ENCODE measurements at regions not wholly inside any gene's neighbourhood (a gene's known extent, or its start where the extent isn't known, plus 50 kb on each side); places are given as distances from the start of the nearest gene placed in this dataset.

DNA sequence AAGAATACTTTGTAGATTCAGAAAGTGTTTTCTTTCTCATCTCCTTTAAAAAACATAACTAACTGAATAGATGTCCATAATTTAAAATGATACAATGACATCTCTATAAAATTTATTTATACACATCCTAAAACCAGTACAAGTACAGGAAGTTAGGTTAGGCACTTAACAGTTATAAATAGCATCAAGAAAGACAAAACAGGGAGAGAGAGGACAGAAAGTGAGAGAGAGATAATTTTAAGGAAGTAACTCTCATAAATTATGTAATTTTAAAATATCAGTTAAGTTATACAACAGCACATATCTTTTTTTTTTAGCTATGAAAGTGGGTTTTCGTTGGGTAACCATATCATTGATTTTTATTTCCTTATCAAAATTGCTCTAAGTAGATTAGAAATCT, 1068.6 kb downstream of the TAF11L14 start:
- H3K9ac ChIP-seq (ENCODE audit: extremely low read depth, low read length, poor library complexity, severe bottlenecking): no peak overlapping the region
- no peaks in the 10 kb centered on the region for H3K27me3 ChIP-seq (ENCODE audit: control insufficient read depth, insufficient read depth, low read length, poor library complexity, severe bottlenecking)
- Mint-ChIP-seq H3K9me3 (no peaks in the 10 kb centered on the region), H3K27me3 (ENCODE audit: insufficient read depth) (no peaks in the 10 kb centered on the region), H3K4me3 (no peak overlapping the region), H3K27ac (no peak overlapping the region), H3K4me1 (no peaks in the 10 kb centered on the region), H3K36me3 (ENCODE audit: low read depth) (no peaks in the 10 kb centered on the region)
- TF ChIP-seq, protein P1, sequence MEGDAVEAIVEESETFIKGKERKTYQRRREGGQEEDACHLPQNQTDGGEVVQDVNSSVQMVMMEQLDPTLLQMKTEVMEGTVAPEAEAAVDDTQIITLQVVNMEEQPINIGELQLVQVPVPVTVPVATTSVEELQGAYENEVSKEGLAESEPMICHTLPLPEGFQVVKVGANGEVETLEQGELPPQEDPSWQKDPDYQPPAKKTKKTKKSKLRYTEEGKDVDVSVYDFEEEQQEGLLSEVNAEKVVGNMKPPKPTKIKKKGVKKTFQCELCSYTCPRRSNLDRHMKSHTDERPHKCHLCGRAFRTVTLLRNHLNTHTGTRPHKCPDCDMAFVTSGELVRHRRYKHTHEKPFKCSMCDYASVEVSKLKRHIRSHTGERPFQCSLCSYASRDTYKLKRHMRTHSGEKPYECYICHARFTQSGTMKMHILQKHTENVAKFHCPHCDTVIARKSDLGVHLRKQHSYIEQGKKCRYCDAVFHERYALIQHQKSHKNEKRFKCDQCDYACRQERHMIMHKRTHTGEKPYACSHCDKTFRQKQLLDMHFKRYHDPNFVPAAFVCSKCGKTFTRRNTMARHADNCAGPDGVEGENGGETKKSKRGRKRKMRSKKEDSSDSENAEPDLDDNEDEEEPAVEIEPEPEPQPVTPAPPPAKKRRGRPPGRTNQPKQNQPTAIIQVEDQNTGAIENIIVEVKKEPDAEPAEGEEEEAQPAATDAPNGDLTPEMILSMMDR (conservative IDR thresholded peaks at IDR 0.05): no peak
- H3K27ac ChIP-seq (ENCODE audit: low read depth, low read length): no peak overlapping the region
- no peaks in the 10 kb centered on the region for H3K9me3 ChIP-seq (ENCODE audit: control insufficient read depth, low read length)
- DNase-seq: no peak
- no peaks in the 10 kb centered on the region for H3K36me3 ChIP-seq (ENCODE audit: control insufficient read depth, insufficient read depth, low read length)
- H3K4me3 ChIP-seq (ENCODE audit: low read length): no peak overlapping the region
- no CpG with 5 or more reads among the region's 1 CpG for WGBS, 2 experiments (ENCODE audit: insufficient coverage in 1 of 2, insufficient read length in 1 of 2)
- H3K4me1 ChIP-seq (ENCODE audit: control insufficient read depth, insufficient read depth, low read length): no peaks in the 10 kb centered on the region

DNA sequence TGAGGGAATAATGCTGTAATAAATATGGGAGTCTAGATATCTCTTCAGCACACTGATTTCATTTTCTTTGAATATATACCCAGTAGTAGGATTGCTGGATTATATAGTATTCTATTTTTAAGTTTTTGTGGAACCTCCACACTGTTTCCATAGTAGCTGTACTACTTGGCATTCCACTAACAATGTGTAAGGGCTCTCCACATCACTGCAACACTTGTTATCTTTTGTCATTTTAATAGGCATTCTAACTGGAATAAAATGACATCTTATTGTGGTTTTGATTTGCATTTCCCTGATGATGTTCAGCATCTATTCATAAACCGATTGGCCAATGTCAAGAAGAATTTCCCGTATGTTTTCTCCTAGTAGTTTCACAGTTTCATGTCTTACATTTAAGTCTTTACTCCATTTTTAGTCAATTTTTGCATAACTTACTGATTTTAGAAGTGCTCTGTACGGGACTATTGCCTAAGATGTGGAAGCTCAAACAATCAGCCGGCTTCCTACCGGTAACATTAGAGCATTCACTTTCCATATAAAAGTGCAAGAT, 1078.8 kb downstream of the TAF11L14 start:
- whole genome bisulfite sequencing, 2 experiments (ENCODE audit: insufficient coverage in 1 of 2, insufficient read length in 1 of 2): 90 to 95% methylated on average over 3 to 5 of the region's 5 CpGs
- TF ChIP-seq, protein P1 (conservative IDR thresholded peaks at IDR 0.05): no peak
- Mint-ChIP-seq H3K4me1 (no peaks in the 10 kb centered on the region), H3K27ac (no peak overlapping the region), H3K27me3 (ENCODE audit: insufficient read depth) (no peaks in the 10 kb centered on the region), H3K4me3 (no peak overlapping the region), H3K9me3 (no peaks in the 10 kb centered on the region), H3K36me3 (ENCODE audit: low read depth) (no peaks in the 10 kb centered on the region)
- Histone ChIP-seq H3K4me1 (ENCODE audit: control insufficient read depth, insufficient read depth, low read length) (no peaks in the 10 kb centered on the region), H3K36me3 (ENCODE audit: control insufficient read depth, insufficient read depth, low read length) (no peaks in the 10 kb centered on the region), H3K27me3 (ENCODE audit: control insufficient read depth, insufficient read depth, low read length, poor library complexity, severe bottlenecking) (no peaks in the 10 kb centered on the region), H3K27ac (ENCODE audit: low read depth, low read length) (no peak overlapping the region), H3K9ac (ENCODE audit: extremely low read depth, low read length, poor library complexity, severe bottlenecking) (no peak overlapping the region), H3K9me3 (ENCODE audit: control insufficient read depth, low read length) (no peaks in the 10 kb centered on the region), H3K4me3 (ENCODE audit: low read length) (no peak overlapping the region)
- DNase-seq: no peak

DNA sequence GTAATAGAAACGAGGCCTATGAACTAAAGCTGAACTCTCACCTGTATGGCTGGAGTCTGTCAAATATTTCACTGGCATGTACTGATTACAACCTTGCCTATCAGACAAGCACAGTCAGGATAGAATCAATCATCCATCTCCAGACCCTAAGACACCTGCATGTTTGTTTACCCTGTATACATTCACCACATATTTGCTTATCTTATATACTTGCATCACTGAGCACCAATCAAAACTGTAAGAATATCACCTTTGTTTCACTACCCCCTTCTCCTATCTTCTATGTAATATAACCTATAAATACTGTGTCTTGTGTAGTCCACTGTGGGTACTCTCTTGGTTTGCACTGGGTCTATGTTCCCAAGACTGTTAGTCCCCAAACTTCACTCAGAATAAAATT, 1085.7 kb downstream of the TAF11L14 start:
- Histone ChIP-seq H3K9ac (ENCODE audit: extremely low read depth, low read length, poor library complexity, severe bottlenecking) (no peak overlapping the region), H3K27ac (ENCODE audit: low read depth, low read length) (no peak overlapping the region), H3K27me3 (ENCODE audit: control insufficient read depth, insufficient read depth, low read length, poor library complexity, severe bottlenecking) (no peaks in the 10 kb centered on the region), H3K9me3 (ENCODE audit: control insufficient read depth, low read length) (no peaks in the 10 kb centered on the region), H3K4me1 (ENCODE audit: control insufficient read depth, insufficient read depth, low read length) (no peaks in the 10 kb centered on the region), H3K36me3 (ENCODE audit: control insufficient read depth, insufficient read depth, low read length) (no peaks in the 10 kb centered on the region), H3K4me3 (ENCODE audit: low read length) (no peak overlapping the region)
- WGBS, 2 experiments (ENCODE audit: insufficient coverage in 1 of 2, insufficient read length in 1 of 2): 89% methylated on average over 1 of the region's 1 CpG
- Mint-ChIP-seq H3K9me3 (no peaks in the 10 kb centered on the region), H3K27ac (no peak overlapping the region), H3K4me3 (no peak overlapping the region), H3K27me3 (ENCODE audit: insufficient read depth) (no peaks in the 10 kb centered on the region), H3K4me1 (no peaks in the 10 kb centered on the region), H3K36me3 (ENCODE audit: low read depth) (no peaks in the 10 kb centered on the region)
- DNase-seq: no peak
- TF ChIP-seq, protein P1 (conservative IDR thresholded peaks at IDR 0.05): no peak

Data from endodermal cell (in vitro differentiated cells).